Kidney (tissue), 13 donors: ENCODE measurements at regions not wholly inside any gene's neighbourhood (a gene's known extent, or its start where the extent isn't known, plus 50 kb on each side); places are given as distances from the start of the nearest gene placed in this dataset.

Experiments used
- DNase-seq, 5 donors: peaks; one replicate each; pipeline ENCODE4 v3.0.0-alpha.2; 2013 to 2020
- FAIRE-seq: peaks from 2 replicates; lab custom pipeline; 2012; peaks lifted over from hg19 to GRCh38; lab: Jason Lieb, UNC
- H3K27ac ChIP-seq, 2 donors: one replicate each; pipeline ENCODE4 v1.7.0; 2013; ENCODE audit warnings: low read depth in 2 of 2, low read length in 2 of 2, inconsistent platforms in 1 of 2
- H3K27me3 ChIP-seq: one replicate; pipeline ENCODE4 v1.7.1; 2013; ENCODE audit warnings: low read length, inconsistent platforms; ENCODE audit not compliant: control insufficient read depth, insufficient read depth
- H3K36me3 ChIP-seq, 3 donors: one replicate each; pipeline versions ENCODE4 v1.7.0 to v1.7.1; 2013; ENCODE audit warnings: low read length in 3 of 3, control low read depth in 1 of 3, inconsistent platforms in 1 of 3; ENCODE audit not compliant: insufficient read depth in 3 of 3, control insufficient read depth in 2 of 3
- H3K4me1 ChIP-seq, 3 donors: one replicate each; pipeline versions ENCODE4 v1.7.0 to v1.7.1; 2013; ENCODE audit warnings: low read length in 3 of 3, inconsistent platforms in 1 of 3, low read depth in 1 of 3; ENCODE audit not compliant: control insufficient read depth in 2 of 3, insufficient read depth in 2 of 3
- H3K4me3 ChIP-seq, 3 donors: one replicate each; pipeline versions ENCODE4 v1.7.0 to v1.8.1; 2013; ENCODE audit warnings: low read length in 3 of 3, control low read depth in 1 of 3, inconsistent platforms in 1 of 3
- H3K9ac ChIP-seq, 3 donors: one replicate each; pipeline versions ENCODE4 v1.7.0 to v1.7.1; 2013; ENCODE audit warnings: low read length in 3 of 3, control low read depth in 1 of 3, inconsistent platforms in 1 of 3
- H3K9me3 ChIP-seq, 3 donors: one replicate each; pipeline versions ENCODE4 v1.7.0 to v1.7.1; 2013; ENCODE audit warnings: low read length in 3 of 3, control low read depth in 1 of 3, inconsistent platforms in 1 of 3; ENCODE audit not compliant: control insufficient read depth in 2 of 3, insufficient read depth in 1 of 3
- intact Hi-C: fragments of 100-400 bp; cut with DNase I; formaldehyde crosslinking; loops from one replicate; pipeline ENCODE4 v1.11.1; 2022
- TF ChIP-seq, protein P1 (sequence below): IDR thresholded peaks from 3 replicates; pipeline ENCODE4 v1.5.1; 2012; ENCODE audit warnings: mild to moderate bottlenecking, moderate library complexity, borderline replicate concordance; ENCODE audit not compliant: insufficient read depth; ENCODE audit errors: extremely low read depth
- donor health status: control.
- donor health status: control.
- donor health status: control.
- donor health status: control.
- donor health status: control.
- donor health status: DM: yes; HTN: yes; CAD: no.
- donor health status: Normal renal cell carcinoma (clear cell type).

GRCh38 chr4:136055360-136055759 lies 1476.9 kb downstream of the PCDH18 start:
- H3K27me3 ChIP-seq, result no peaks in the 10 kb centered on the region
- H3K4me3 ChIP-seq, result no peak overlapping the region
- DNase-seq (no peak), FAIRE-seq (no peak)
- intact Hi-C loops, result no loop called here
- no peaks in the 10 kb centered on the region for H3K4me1 ChIP-seq
- H3K36me3 ChIP-seq, result no peaks in the 10 kb centered on the region
- H3K9me3 ChIP-seq, result no peaks in the 10 kb centered on the region
- H3K9ac ChIP-seq, result no peak overlapping the region
- TF ChIP-seq, protein P1, sequence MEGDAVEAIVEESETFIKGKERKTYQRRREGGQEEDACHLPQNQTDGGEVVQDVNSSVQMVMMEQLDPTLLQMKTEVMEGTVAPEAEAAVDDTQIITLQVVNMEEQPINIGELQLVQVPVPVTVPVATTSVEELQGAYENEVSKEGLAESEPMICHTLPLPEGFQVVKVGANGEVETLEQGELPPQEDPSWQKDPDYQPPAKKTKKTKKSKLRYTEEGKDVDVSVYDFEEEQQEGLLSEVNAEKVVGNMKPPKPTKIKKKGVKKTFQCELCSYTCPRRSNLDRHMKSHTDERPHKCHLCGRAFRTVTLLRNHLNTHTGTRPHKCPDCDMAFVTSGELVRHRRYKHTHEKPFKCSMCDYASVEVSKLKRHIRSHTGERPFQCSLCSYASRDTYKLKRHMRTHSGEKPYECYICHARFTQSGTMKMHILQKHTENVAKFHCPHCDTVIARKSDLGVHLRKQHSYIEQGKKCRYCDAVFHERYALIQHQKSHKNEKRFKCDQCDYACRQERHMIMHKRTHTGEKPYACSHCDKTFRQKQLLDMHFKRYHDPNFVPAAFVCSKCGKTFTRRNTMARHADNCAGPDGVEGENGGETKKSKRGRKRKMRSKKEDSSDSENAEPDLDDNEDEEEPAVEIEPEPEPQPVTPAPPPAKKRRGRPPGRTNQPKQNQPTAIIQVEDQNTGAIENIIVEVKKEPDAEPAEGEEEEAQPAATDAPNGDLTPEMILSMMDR, result no peak
- no peak overlapping the region for H3K27ac ChIP-seq

- FAIRE-seq (no peak), DNase-seq (no peak)
- no peaks in the 10 kb centered on the region for H3K4me1 ChIP-seq
- no peak overlapping the region for H3K4me3 ChIP-seq
- H3K9ac ChIP-seq, result no peak overlapping the region
- no peaks in the 10 kb centered on the region for H3K27me3 ChIP-seq
- H3K27ac ChIP-seq, result no peak overlapping the region
- intact Hi-C loops, result no loop called here
- TF ChIP-seq, protein P1, result no peak
- H3K36me3 ChIP-seq, result no peaks in the 10 kb centered on the region
- H3K9me3 ChIP-seq, result no peaks in the 10 kb centered on the region
Measured at GRCh38 chr4:136036744-136037143, 1495.5 kb downstream of the PCDH18 start.

DNA sequence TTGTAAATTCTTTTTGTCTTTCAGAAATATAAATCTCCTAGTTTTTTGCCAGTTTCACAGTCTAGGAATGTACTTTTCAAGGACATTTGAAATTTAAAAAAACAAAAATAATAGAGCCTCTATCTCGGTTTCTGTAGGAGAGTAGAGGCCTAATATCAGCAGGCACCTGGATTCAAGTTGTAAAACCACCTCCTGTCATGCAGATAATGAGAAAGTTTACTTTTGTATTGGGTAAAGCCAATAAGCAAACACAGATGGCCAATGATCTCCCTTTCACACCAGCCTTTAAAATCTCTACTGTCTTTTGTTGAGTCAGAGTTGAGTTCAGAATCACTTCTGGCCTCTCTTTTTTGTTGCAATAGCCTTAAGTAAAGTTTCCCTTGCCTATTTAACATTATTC lies 1499.9 kb downstream of the PCDH18 start:
- FAIRE-seq (no peak), DNase-seq (no peak)
- TF ChIP-seq, protein P1, result no peak
- no peaks in the 10 kb centered on the region for H3K27me3 ChIP-seq
- no peaks in the 10 kb centered on the region for H3K9me3 ChIP-seq
- intact Hi-C loops, result no loop called here
- no peaks in the 10 kb centered on the region for H3K36me3 ChIP-seq
- no peak overlapping the region for H3K4me3 ChIP-seq
- no peaks in the 10 kb centered on the region for H3K4me1 ChIP-seq
- H3K9ac ChIP-seq, result no peak overlapping the region
- no peak overlapping the region for H3K27ac ChIP-seq

- TF ChIP-seq, protein P1, result no peak
- Histone ChIP-seq H3K9ac (no peak overlapping the region), H3K4me3 (no peak overlapping the region), H3K27ac (no peak overlapping the region), H3K36me3 (no peaks in the 10 kb centered on the region), H3K4me1 (no peaks in the 10 kb centered on the region), H3K27me3 (no peaks in the 10 kb centered on the region), H3K9me3 (no peaks in the 10 kb centered on the region)
- no peak for FAIRE-seq
- intact Hi-C loops, result no loop called here
- DNase-seq, result no peak
Measured at GRCh38 chr4:136025540-136025939, 1506.8 kb downstream of the PCDH18 start.
